Endothelial cell (in vitro differentiated cells): ENCODE measurements at regions not wholly inside any gene's neighbourhood (a gene's known extent, or its start where the extent isn't known, plus 50 kb on each side); places are given as distances from the start of the nearest gene placed in this dataset.

Experiments used
- DNase-seq: peaks from one replicate; pipeline ENCODE4 v3.0.0; 2021; ENCODE audit warnings: low spot score
- H3K27ac Mint-ChIP-seq: one replicate; pipeline ENCODE4 v1.8.0; 2021; ENCODE audit warnings: mixed read lengths, inconsistent platforms; ENCODE audit not compliant: unreplicated experiment
- H3K27me3 Mint-ChIP-seq: one replicate; pipeline ENCODE4 v1.8.0; 2021; ENCODE audit warnings: mild to moderate bottlenecking, moderate library complexity, mixed read lengths, inconsistent platforms; ENCODE audit not compliant: unreplicated experiment
- H3K36me3 Mint-ChIP-seq: one replicate; pipeline ENCODE4 v1.8.0; 2021; ENCODE audit warnings: mild to moderate bottlenecking, low read depth, mixed read lengths, inconsistent platforms; ENCODE audit not compliant: unreplicated experiment
- H3K4me1 Mint-ChIP-seq: one replicate; pipeline ENCODE4 v1.8.0; 2021; ENCODE audit warnings: mild to moderate bottlenecking, mixed read lengths, inconsistent platforms; ENCODE audit not compliant: unreplicated experiment
- H3K4me3 Mint-ChIP-seq: one replicate; pipeline ENCODE4 v1.8.0; 2021; ENCODE audit warnings: mild to moderate bottlenecking, mixed read lengths, inconsistent platforms; ENCODE audit not compliant: unreplicated experiment
- H3K9me3 Mint-ChIP-seq: one replicate; pipeline ENCODE4 v1.8.0; 2021; ENCODE audit warnings: mixed read lengths, inconsistent platforms; ENCODE audit not compliant: unreplicated experiment
- TF ChIP-seq, protein P1 (sequence below): fragments of 200-600 bp; sonication (generic); IDR thresholded peaks from one replicate; pipeline ENCODE4 v1.5.0; 2021; ENCODE audit warnings: antibody characterized with exemption; ENCODE audit not compliant: unreplicated experiment

DNA sequence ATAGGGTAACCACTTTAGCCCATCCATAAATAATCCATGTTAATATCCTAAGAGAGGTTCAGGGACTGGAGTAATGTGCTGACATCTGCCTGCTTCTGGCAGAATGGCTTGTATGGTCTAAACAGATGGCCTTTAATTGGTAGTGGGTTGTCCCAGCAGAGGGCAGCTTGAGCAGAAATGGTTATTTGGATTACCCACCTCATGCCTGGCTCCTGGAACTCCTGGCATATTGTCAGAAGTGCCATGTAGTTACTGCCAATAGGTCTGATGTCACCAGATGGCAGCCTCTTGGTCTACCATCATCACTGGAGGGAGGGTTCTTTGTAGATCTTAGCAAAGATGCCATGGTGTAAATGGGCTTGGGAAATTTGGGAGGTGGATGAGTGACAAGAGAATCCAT lies 157.5 kb upstream of the SOX9 start:
- no peak overlapping the region for H3K27ac Mint-ChIP-seq
- TF ChIP-seq, protein P1, sequence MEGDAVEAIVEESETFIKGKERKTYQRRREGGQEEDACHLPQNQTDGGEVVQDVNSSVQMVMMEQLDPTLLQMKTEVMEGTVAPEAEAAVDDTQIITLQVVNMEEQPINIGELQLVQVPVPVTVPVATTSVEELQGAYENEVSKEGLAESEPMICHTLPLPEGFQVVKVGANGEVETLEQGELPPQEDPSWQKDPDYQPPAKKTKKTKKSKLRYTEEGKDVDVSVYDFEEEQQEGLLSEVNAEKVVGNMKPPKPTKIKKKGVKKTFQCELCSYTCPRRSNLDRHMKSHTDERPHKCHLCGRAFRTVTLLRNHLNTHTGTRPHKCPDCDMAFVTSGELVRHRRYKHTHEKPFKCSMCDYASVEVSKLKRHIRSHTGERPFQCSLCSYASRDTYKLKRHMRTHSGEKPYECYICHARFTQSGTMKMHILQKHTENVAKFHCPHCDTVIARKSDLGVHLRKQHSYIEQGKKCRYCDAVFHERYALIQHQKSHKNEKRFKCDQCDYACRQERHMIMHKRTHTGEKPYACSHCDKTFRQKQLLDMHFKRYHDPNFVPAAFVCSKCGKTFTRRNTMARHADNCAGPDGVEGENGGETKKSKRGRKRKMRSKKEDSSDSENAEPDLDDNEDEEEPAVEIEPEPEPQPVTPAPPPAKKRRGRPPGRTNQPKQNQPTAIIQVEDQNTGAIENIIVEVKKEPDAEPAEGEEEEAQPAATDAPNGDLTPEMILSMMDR, result no peak
- no peaks in the 10 kb centered on the region for H3K36me3 Mint-ChIP-seq
- H3K4me1 Mint-ChIP-seq, result no peaks in the 10 kb centered on the region
- H3K4me3 Mint-ChIP-seq, result no peak overlapping the region
- no peaks in the 10 kb centered on the region for H3K27me3 Mint-ChIP-seq
- no peak for DNase-seq
- no peaks in the 10 kb centered on the region for H3K9me3 Mint-ChIP-seq

- H3K27ac Mint-ChIP-seq, result no peak overlapping the region
- no peak for DNase-seq
- no peaks in the 10 kb centered on the region for H3K4me1 Mint-ChIP-seq
- TF ChIP-seq, protein P1, result no peak
- no peaks in the 10 kb centered on the region for H3K36me3 Mint-ChIP-seq
- H3K9me3 Mint-ChIP-seq, result no peaks in the 10 kb centered on the region
- no peak overlapping the region for H3K4me3 Mint-ChIP-seq
- H3K27me3 Mint-ChIP-seq, result no peaks in the 10 kb centered on the region
Observed at GRCh38 chr17:71963791-71964190, 157.0 kb upstream of the SOX9 start.

- Mint-ChIP-seq H3K27me3 (no peaks in the 10 kb centered on the region), H3K4me1 (no peaks in the 10 kb centered on the region), H3K9me3 (no peaks in the 10 kb centered on the region), H3K36me3 (no peaks in the 10 kb centered on the region), H3K27ac (no peak overlapping the region), H3K4me3 (no peak overlapping the region)
- DNase-seq, result no peak
- TF ChIP-seq, protein P1, result no peak
Observed at GRCh38 chr17:71964559-71964958, 156.3 kb upstream of the SOX9 start.

GRCh38 chr17:71966055-71966454 lies 154.8 kb upstream of the SOX9 start:
- no peaks in the 10 kb centered on the region for H3K4me1 Mint-ChIP-seq
- no peak for DNase-seq
- no peaks in the 10 kb centered on the region for H3K9me3 Mint-ChIP-seq
- no peaks in the 10 kb centered on the region for H3K27me3 Mint-ChIP-seq
- no peaks in the 10 kb centered on the region for H3K36me3 Mint-ChIP-seq
- TF ChIP-seq, protein P1, result no peak
- no peak overlapping the region for H3K27ac Mint-ChIP-seq
- no peak overlapping the region for H3K4me3 Mint-ChIP-seq

GRCh38 chr17:71966459-71967313 lies 154.1 kb upstream of the SOX9 start:
- H3K4me3 Mint-ChIP-seq, result no peak overlapping the region
- peaks cover 2% of the 10 kb centered on the region for H3K27me3 Mint-ChIP-seq
- H3K27ac Mint-ChIP-seq, result no peak overlapping the region

More at GRCh38 chr17:71966459-71967313, 154.1 kb upstream of the SOX9 start:
- H3K36me3 Mint-ChIP-seq, result no peaks in the 10 kb centered on the region
- H3K9me3 Mint-ChIP-seq, result no peaks in the 10 kb centered on the region
- no peaks in the 10 kb centered on the region for H3K4me1 Mint-ChIP-seq
- no peak for DNase-seq
- TF ChIP-seq, protein P1, result no peak
